Liver (tissue), 8 donors: ENCODE measurements at regions not wholly inside any gene's neighbourhood (a gene's known extent, or its start where the extent isn't known, plus 50 kb on each side); places are given as distances from the start of the nearest gene placed in this dataset.

Experiments used
- DNase-seq: peaks from one replicate; pipeline ENCODE4 v3.0.0-alpha.2; 2017; ENCODE audit warnings: low spot score
- H3K27ac ChIP-seq, 2 donors: one replicate each; pipeline ENCODE4 v1.7.0; 2013; ENCODE audit warnings: inconsistent platforms in 2 of 2, low read length in 2 of 2, control low read depth in 1 of 2, low read depth in 1 of 2, mild to moderate bottlenecking in 1 of 2
- H3K27me3 ChIP-seq, 4 donors: one replicate each; pipeline versions ENCODE4 v1.6.1 to v1.7.0; 2013; ENCODE audit warnings: low read length in 3 of 4, inconsistent platforms in 1 of 4, mild to moderate bottlenecking in 1 of 4, moderate library complexity in 1 of 4; ENCODE audit not compliant: control insufficient read depth in 4 of 4, insufficient read depth in 4 of 4
- H3K36me3 ChIP-seq, 4 donors: one replicate each; pipeline versions ENCODE4 v1.6.1 to v1.7.0; 2013; ENCODE audit warnings: low read length in 3 of 4, mild to moderate bottlenecking in 3 of 4, low read depth in 1 of 4, moderate library complexity in 1 of 4; ENCODE audit not compliant: control insufficient read depth in 4 of 4, insufficient read depth in 3 of 4
- H3K4me1 ChIP-seq, 4 donors: one replicate each; pipeline versions ENCODE4 v1.6.1 to v1.7.0; 2013; ENCODE audit warnings: low read length in 3 of 4, mild to moderate bottlenecking in 3 of 4, moderate library complexity in 1 of 4; ENCODE audit not compliant: control insufficient read depth in 4 of 4, insufficient read depth in 4 of 4
- H3K4me3 ChIP-seq, 3 donors: one replicate each; pipeline versions ENCODE4 v1.6.1 to v1.7.0; 2013; ENCODE audit warnings: low read length in 3 of 3, control low read depth in 1 of 3, low read depth in 1 of 3, mild to moderate bottlenecking in 1 of 3
- H3K9ac ChIP-seq, 2 donors: one replicate each; pipeline ENCODE4 v1.7.0; 2013; ENCODE audit warnings: low read length in 2 of 2, mild to moderate bottlenecking in 2 of 2, moderate library complexity in 2 of 2, control low read depth in 1 of 2, low read depth in 1 of 2
- H3K9me3 ChIP-seq, 4 donors: one replicate each; pipeline versions ENCODE4 v1.6.1 to v1.7.0; 2013; ENCODE audit warnings: low read length in 3 of 4; ENCODE audit not compliant: control insufficient read depth in 4 of 4
- ATF3 ChIP-seq: IDR thresholded peaks from 2 replicates; pipeline ENCODE4 v1.6.1; 2016; ENCODE audit warnings: antibody characterized with exemption
- CTCF ChIP-seq: fragments of 150-350 bp; IDR thresholded peaks from 2 replicates; pipeline ENCODE4 v1.5.1; 2017; ENCODE audit warnings: improper control_type of control experiment, low read depth, low read length; ENCODE audit not compliant: missing input control
- EGR1 ChIP-seq, 2 donors: IDR thresholded peaks; 2 replicates each; pipeline ENCODE4 v1.6.1; 2016 to 2018; ENCODE audit warnings: antibody characterized with exemption in 2 of 2, low read depth in 2 of 2
- FOXA1 ChIP-seq: IDR thresholded peaks from 2 replicates; pipeline ENCODE4 v1.6.1; 2016; ENCODE audit warnings: antibody characterized with exemption
- FOXA2 ChIP-seq: IDR thresholded peaks from 2 replicates; pipeline ENCODE4 v1.6.1; 2016; ENCODE audit warnings: antibody characterized with exemption
- GABPA ChIP-seq, 2 donors: IDR thresholded peaks in 1 of 2; conservative IDR thresholded peaks in 1 of 2; 2 replicates each; pipeline ENCODE4 v1.6.1; 2016; ENCODE audit warnings: antibody characterized with exemption in 2 of 2, mild to moderate bottlenecking in 1 of 2, moderate library complexity in 1 of 2
- HNF4A ChIP-seq, 2 donors: conservative IDR thresholded peaks; 2 replicates each; pipeline ENCODE4 v1.6.1; 2016; ENCODE audit warnings: antibody characterized with exemption in 2 of 2, mild to moderate bottlenecking in 2 of 2
- HNF4G ChIP-seq: IDR thresholded peaks from 2 replicates; pipeline ENCODE4 v1.6.1; 2016; ENCODE audit warnings: antibody characterized with exemption
- JUND ChIP-seq, 2 donors: IDR thresholded peaks; 2 replicates each; pipeline ENCODE4 v1.6.1; 2016; ENCODE audit warnings: antibody characterized with exemption in 2 of 2
- MAX ChIP-seq: IDR thresholded peaks from 2 replicates; pipeline ENCODE4 v1.6.1; 2016; ENCODE audit warnings: antibody characterized with exemption
- NR2F2 ChIP-seq: IDR thresholded peaks from 2 replicates; pipeline ENCODE4 v1.6.1; 2016; ENCODE audit warnings: antibody characterized with exemption
- RAD21 ChIP-seq, 2 donors: IDR thresholded peaks; 2 replicates each; pipeline ENCODE4 v1.6.1; 2016; ENCODE audit warnings: antibody characterized with exemption in 2 of 2, mild to moderate bottlenecking in 2 of 2
- REST ChIP-seq: IDR thresholded peaks from 2 replicates; pipeline ENCODE4 v1.6.1; 2016; ENCODE audit warnings: antibody characterized with exemption, mild to moderate bottlenecking
- RXRA ChIP-seq, 2 donors: IDR thresholded peaks; 2 replicates each; pipeline ENCODE4 v1.6.1; 2017 to 2018; ENCODE audit warnings: antibody characterized with exemption in 2 of 2, mild to moderate bottlenecking in 1 of 2
- SP1 ChIP-seq: IDR thresholded peaks from 2 replicates; pipeline ENCODE4 v1.6.1; 2018; ENCODE audit warnings: antibody characterized with exemption, mild to moderate bottlenecking
- TAF1 ChIP-seq: conservative IDR thresholded peaks from 2 replicates; pipeline ENCODE4 v1.6.1; 2016; ENCODE audit warnings: antibody characterized with exemption, mild to moderate bottlenecking
- ZBTB33 ChIP-seq: IDR thresholded peaks from 2 replicates; pipeline ENCODE4 v1.6.1; 2016; ENCODE audit warnings: antibody characterized with exemption
- WGBS: extraction: QIAGEN DNeasy Blood & Tissue Kit; methylation state at CpG from one replicate; pipeline ENCODE4 v1.1.7; 2013; 5-methylcytosine and 5-hydroxymethylcytosine counted together
- donor health status: healthy.
- donor health status: healthy.
- donor health status: healthy.
- donor health status: healthy.
- donor health status: healthy.

GRCh38 chr15:39447881-39448280 lies 133.0 kb upstream of the THBS1 start:
- DNase-seq = no peak
- Histone ChIP-seq H3K27ac (no peak overlapping the region), H3K36me3 (no peaks in the 10 kb centered on the region), H3K4me3 (no peak overlapping the region), H3K9me3 (no peaks in the 10 kb centered on the region), H3K27me3 (no peaks in the 10 kb centered on the region), H3K9ac (no peak overlapping the region), H3K4me1 (no peaks in the 10 kb centered on the region)
- TF ChIP-seq JUND (IDR thresholded peaks at IDR 0.05) (no peak), CTCF (no peak), MAX (no peak), REST (no peak), RAD21 (IDR thresholded peaks at IDR 0.05) (no peak), SP1 (no peak), ZBTB33 (no peak), EGR1 (IDR thresholded peaks at IDR 0.05; ENCODE audit: low read depth in 2 of 2) (no peak), FOXA2 (no peak), FOXA1 (no peak), GABPA (IDR thresholded peaks at IDR 0.05 in 1 of 2, conservative IDR thresholded peaks at IDR 0.05 in 1 of 2) (no peak), HNF4G (no peak), HNF4A (conservative IDR thresholded peaks at IDR 0.05) (no peak), TAF1 (no peak), NR2F2 (no peak), RXRA (IDR thresholded peaks at IDR 0.05) (no peak)
- 89% methylated on average over 4 of the region's 4 CpGs for WGBS

GRCh38 chr15:39448409-39448808 lies 132.5 kb upstream of the THBS1 start:
- no peaks in the 10 kb centered on the region for H3K9me3 ChIP-seq
- WGBS = 94% methylated on average over 4 of the region's 4 CpGs
- H3K4me1 ChIP-seq = no peaks in the 10 kb centered on the region
- H3K36me3 ChIP-seq = no peaks in the 10 kb centered on the region
- no peak for TF ChIP-seq TAF1
- no peak for TF ChIP-seq ATF3
- TF ChIP-seq RAD21 (IDR thresholded peaks at IDR 0.05) = no peak
- TF ChIP-seq FOXA2 = no peak
- TF ChIP-seq FOXA1 = no peak
- H3K27ac ChIP-seq = no peak overlapping the region
- DNase-seq = no peak
- H3K4me3 ChIP-seq = no peak overlapping the region
- H3K9ac ChIP-seq = no peak overlapping the region
- H3K27me3 ChIP-seq = no peaks in the 10 kb centered on the region
